Hepatocyte (in vitro differentiated cells): ENCODE measurements at regions not wholly inside any gene's neighbourhood (a gene's known extent, or its start where the extent isn't known, plus 50 kb on each side); places are given as distances from the start of the nearest gene placed in this dataset.

ENCODE experiments used
- CTCF ChIP-seq: fragments of 200-600 bp; sonication (generic); IDR thresholded peaks from 2 replicates; pipeline ENCODE4 v1.5.1; 2016; ENCODE audit warnings: antibody characterized with exemption, mild to moderate bottlenecking; ENCODE audit not compliant: poor library complexity
- EZH2 ChIP-seq: fragments of 200-600 bp; sonication (generic); IDR thresholded peaks from 2 replicates; pipeline ENCODE4 v1.6.1; 2016; ENCODE audit warnings: antibody characterized with exemption, mild to moderate bottlenecking, borderline replicate concordance
- EZH2phosphoT487 ChIP-seq: fragments of 200-600 bp; sonication (generic); IDR thresholded peaks from one replicate; pipeline ENCODE4 v1.6.1; 2018; ENCODE audit warnings: antibody characterized with exemption, mild to moderate bottlenecking, low read depth, moderate library complexity; ENCODE audit not compliant: unreplicated experiment, severe bottlenecking

GRCh38 chr3:1830851-1831250 lies 267.8 kb upstream of the CNTN4 start:
- TF ChIP-seq CTCF (no peak), EZH2 (no peak), EZH2phosphoT487 (no peak)
